ENCODE measurements at regions not wholly inside any gene's neighbourhood (a gene's known extent, or its start where the extent isn't known, plus 50 kb on each side); places are given as distances from the start of the nearest gene placed in this dataset.

DNA sequence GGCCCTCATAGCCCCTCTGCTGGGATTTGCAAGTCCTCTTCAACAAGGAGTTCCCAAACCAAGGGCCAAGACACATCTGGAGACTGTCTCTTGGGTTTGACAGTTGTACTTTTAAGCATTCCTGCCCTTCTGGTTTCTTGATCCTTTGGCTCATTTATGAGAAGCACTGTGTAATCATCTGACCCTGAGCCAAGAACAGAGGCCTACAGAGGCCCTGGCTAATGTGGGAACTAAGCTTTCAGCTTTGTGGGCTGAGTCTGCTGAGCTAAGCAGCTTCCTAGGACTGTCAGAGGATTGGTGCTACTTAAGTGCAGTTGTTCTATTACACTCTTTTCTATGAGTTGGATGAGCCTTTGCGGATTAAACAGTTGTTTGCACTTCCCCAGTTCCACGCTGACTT is 178.3 kb downstream of the KBTBD8 start:
- no peaks in the 10 kb centered on the region for H3K9me3 Mint-ChIP-seq
- H3K36me3 Mint-ChIP-seq (ENCODE audit: insufficient read depth), result no peaks in the 10 kb centered on the region
- no peaks in the 10 kb centered on the region for H3K4me1 Mint-ChIP-seq (ENCODE audit: low read depth in 2 of 2)
- H3K27ac Mint-ChIP-seq, result no peak overlapping the region
- DNase-seq (no peak), ATAC-seq (replicated peaks) (no peak)
- no peak overlapping the region for H3K4me3 Mint-ChIP-seq
- H3K27me3 Mint-ChIP-seq, result peaks cover 0 to 6% of the 10 kb centered on the region in 2 donors

- Mint-ChIP-seq H3K4me3 (no peak overlapping the region), H3K27me3 (no peaks in the 10 kb centered on the region), H3K9me3 (no peaks in the 10 kb centered on the region), H3K36me3 (ENCODE audit: insufficient read depth) (no peaks in the 10 kb centered on the region), H3K4me1 (ENCODE audit: low read depth in 2 of 2) (no peaks in the 10 kb centered on the region), H3K27ac (no peak overlapping the region)
- ATAC-seq (replicated peaks) (no peak), DNase-seq (no peak)
These were observed 194.4 kb downstream of the KBTBD8 start for GRCh38 chr3:67192466-67192865.

GRCh38 chr3:67196677-67197076 is 198.6 kb downstream of the KBTBD8 start:
- Mint-ChIP-seq H3K27ac (no peak overlapping the region), H3K36me3 (ENCODE audit: insufficient read depth) (no peaks in the 10 kb centered on the region), H3K27me3 (no peaks in the 10 kb centered on the region), H3K9me3 (no peaks in the 10 kb centered on the region), H3K4me3 (no peak overlapping the region), H3K4me1 (ENCODE audit: low read depth in 2 of 2) (no peaks in the 10 kb centered on the region)
- ATAC-seq (replicated peaks) (no peak), DNase-seq (no peak)

- Mint-ChIP-seq H3K27me3 (peaks cover 0 to 7% of the 10 kb centered on the region in 2 donors), H3K36me3 (ENCODE audit: insufficient read depth) (no peaks in the 10 kb centered on the region), H3K27ac (no peak overlapping the region), H3K4me3 (no peak overlapping the region), H3K4me1 (ENCODE audit: low read depth in 2 of 2) (no peaks in the 10 kb centered on the region), H3K9me3 (no peaks in the 10 kb centered on the region)
- no peak for ATAC-seq (replicated peaks)
- DNase-seq, result no peak
These were observed 200.3 kb downstream of the KBTBD8 start for GRCh38 chr3:67198374-67198773.

- no peak overlapping the region for H3K27ac Mint-ChIP-seq
- DNase-seq (no peak), ATAC-seq (replicated peaks) (no peak)
- H3K4me1 Mint-ChIP-seq (ENCODE audit: low read depth in 2 of 2), result no peaks in the 10 kb centered on the region
- no peaks in the 10 kb centered on the region for H3K36me3 Mint-ChIP-seq (ENCODE audit: insufficient read depth)
- H3K4me3 Mint-ChIP-seq, result no peak overlapping the region
- no peaks in the 10 kb centered on the region for H3K9me3 Mint-ChIP-seq
- peaks cover 0 to 7% of the 10 kb centered on the region in 2 donors for H3K27me3 Mint-ChIP-seq
These were observed 202.5 kb downstream of the KBTBD8 start for GRCh38 chr3:67200618-67201017.

DNA sequence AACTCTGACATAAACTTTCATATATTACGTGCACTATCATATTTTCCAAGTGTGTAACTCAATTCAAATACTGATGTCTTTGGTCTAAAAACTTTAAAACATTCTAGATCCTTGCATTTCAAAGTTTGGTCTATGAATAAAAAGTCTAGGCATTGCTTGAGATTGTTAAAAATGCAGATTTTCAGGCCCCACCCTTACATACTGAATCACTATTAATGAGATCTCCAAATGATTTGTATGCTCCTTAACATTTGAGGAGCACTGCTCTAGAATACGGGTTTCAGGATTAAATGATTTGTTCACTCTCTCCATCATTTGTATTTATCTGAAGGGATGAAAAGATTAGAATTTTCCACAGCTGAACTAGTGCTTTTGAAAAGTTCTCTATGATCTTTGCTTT is 202.9 kb downstream of the KBTBD8 start:
- no peak overlapping the region for H3K27ac Mint-ChIP-seq
- no peak overlapping the region for H3K4me3 Mint-ChIP-seq
- DNase-seq (no peak), ATAC-seq (replicated peaks) (no peak)
- no peaks in the 10 kb centered on the region for H3K9me3 Mint-ChIP-seq
- H3K4me1 Mint-ChIP-seq (ENCODE audit: low read depth in 2 of 2), result no peaks in the 10 kb centered on the region
- H3K36me3 Mint-ChIP-seq (ENCODE audit: insufficient read depth), result no peaks in the 10 kb centered on the region
- peaks cover 0 to 7% of the 10 kb centered on the region in 2 donors for H3K27me3 Mint-ChIP-seq

DNA sequence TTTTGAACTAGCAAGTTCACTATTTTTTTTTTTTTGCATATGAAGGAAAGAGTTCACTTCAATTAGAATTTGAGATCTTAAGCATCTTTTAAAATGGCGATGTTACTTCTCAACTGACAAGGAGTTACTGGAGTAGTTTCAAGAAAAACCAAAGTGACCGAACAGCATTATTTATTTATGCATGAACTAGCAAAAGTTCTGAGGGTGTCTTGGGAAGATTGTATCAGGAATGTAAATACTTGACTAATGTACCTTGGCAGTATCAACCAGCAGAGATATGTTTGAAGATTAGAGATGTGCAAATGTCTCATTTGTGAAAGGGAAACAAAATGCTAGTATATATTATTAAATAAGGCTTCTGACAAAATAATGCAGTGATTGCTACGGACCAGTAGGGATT is 203.9 kb downstream of the KBTBD8 start:
- H3K9me3 Mint-ChIP-seq, result no peaks in the 10 kb centered on the region
- H3K36me3 Mint-ChIP-seq (ENCODE audit: insufficient read depth), result no peaks in the 10 kb centered on the region
- ATAC-seq (replicated peaks), result no peak
- peak overlapping the region in 1 of 2 donors; percentile 19 for H3K27ac Mint-ChIP-seq
- no peak for DNase-seq
- no peak overlapping the region for H3K4me3 Mint-ChIP-seq
- H3K4me1 Mint-ChIP-seq (ENCODE audit: low read depth in 2 of 2), result no peaks in the 10 kb centered on the region
- H3K27me3 Mint-ChIP-seq, result peaks cover 0 to 7% of the 10 kb centered on the region in 2 donors

DNA sequence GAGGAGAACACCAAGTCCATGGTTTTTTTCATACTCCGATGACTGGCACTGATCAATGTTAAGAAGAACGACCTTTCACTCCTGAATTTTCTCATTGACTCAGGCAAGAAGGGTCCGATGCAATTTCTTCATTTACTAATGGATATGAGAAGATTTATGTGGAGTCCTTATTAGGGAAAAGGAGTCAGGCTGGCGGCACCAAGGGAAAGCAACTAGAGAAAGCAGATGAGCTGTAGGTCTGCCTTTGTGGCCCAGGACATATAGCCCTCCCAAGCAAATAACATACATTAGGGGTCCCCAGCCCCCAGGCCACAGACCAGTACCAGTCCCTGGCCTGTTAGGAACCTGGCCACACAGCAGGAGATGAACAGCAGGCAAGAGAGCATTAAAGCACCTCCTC is 206.8 kb downstream of the KBTBD8 start:
- Mint-ChIP-seq H3K9me3 (no peaks in the 10 kb centered on the region), H3K4me1 (ENCODE audit: low read depth in 2 of 2) (no peaks in the 10 kb centered on the region), H3K27me3 (peaks cover 0 to 7% of the 10 kb centered on the region in 2 donors), H3K4me3 (no peak overlapping the region), H3K36me3 (ENCODE audit: insufficient read depth) (no peaks in the 10 kb centered on the region), H3K27ac (no peak overlapping the region)
- ATAC-seq (replicated peaks) (no peak), DNase-seq (no peak)

- H3K27me3 Mint-ChIP-seq, result peaks cover 2 to 3% of the 10 kb centered on the region in 2 donors
- H3K9me3 Mint-ChIP-seq, result no peaks in the 10 kb centered on the region
- no peak overlapping the region for H3K4me3 Mint-ChIP-seq
- H3K36me3 Mint-ChIP-seq (ENCODE audit: insufficient read depth), result no peaks in the 10 kb centered on the region
- ATAC-seq (replicated peaks) (no peak), DNase-seq (no peak)
- no peaks in the 10 kb centered on the region for H3K4me1 Mint-ChIP-seq (ENCODE audit: low read depth in 2 of 2)
- no peak overlapping the region for H3K27ac Mint-ChIP-seq
These were observed 217.6 kb downstream of the KBTBD8 start for GRCh38 chr3:67215690-67216089.

- Mint-ChIP-seq H3K4me3 (no peak overlapping the region), H3K27me3 (peaks cover 0 to 16% of the 10 kb centered on the region in 2 donors), H3K9me3 (peaks cover 0 to 11% of the 10 kb centered on the region in 2 donors), H3K27ac (no peak overlapping the region), H3K36me3 (ENCODE audit: insufficient read depth) (no peaks in the 10 kb centered on the region), H3K4me1 (ENCODE audit: low read depth in 2 of 2) (no peaks in the 10 kb centered on the region)
- no peak for DNase-seq
- ATAC-seq (replicated peaks), result no peak
These were observed 228.9 kb downstream of the KBTBD8 start for GRCh38 chr3:67227030-67227429.

GRCh38 chr3:67228136-67228535 is 230.0 kb downstream of the KBTBD8 start:
- peaks cover 0 to 13% of the 10 kb centered on the region in 2 donors for H3K9me3 Mint-ChIP-seq
- no peak overlapping the region for H3K4me3 Mint-ChIP-seq
- H3K27ac Mint-ChIP-seq, result no peak overlapping the region
- no peaks in the 10 kb centered on the region for H3K4me1 Mint-ChIP-seq (ENCODE audit: low read depth in 2 of 2)
- ATAC-seq (replicated peaks) (no peak), DNase-seq (no peak)
- H3K36me3 Mint-ChIP-seq (ENCODE audit: insufficient read depth), result no peaks in the 10 kb centered on the region
- peaks cover 0 to 20% of the 10 kb centered on the region in 2 donors for H3K27me3 Mint-ChIP-seq

DNA sequence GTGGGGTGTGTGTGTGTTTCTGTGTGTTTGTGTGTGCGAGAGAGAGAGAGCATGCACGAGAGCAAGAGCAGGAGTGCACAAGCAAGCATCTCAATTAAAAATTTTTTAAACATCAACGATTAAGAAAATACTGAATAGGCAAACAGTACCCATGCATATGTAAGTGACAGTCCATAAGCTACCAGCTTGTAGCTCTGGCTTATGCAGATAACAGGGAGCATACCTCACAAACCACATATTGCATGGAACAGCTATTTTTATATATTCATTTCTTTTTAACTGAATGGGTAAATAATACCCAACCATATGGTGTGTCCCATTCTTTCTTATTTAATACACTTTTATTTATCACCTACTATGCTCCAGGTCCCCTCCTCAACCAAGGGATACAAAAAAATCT is 234.5 kb downstream of the KBTBD8 start:
- no peak overlapping the region for H3K4me3 Mint-ChIP-seq
- no peak overlapping the region for H3K27ac Mint-ChIP-seq
- DNase-seq (no peak), ATAC-seq (replicated peaks) (no peak)
- peaks cover 10 to 20% of the 10 kb centered on the region in 2 donors for H3K27me3 Mint-ChIP-seq
- H3K9me3 Mint-ChIP-seq, result peaks cover 0 to 13% of the 10 kb centered on the region in 2 donors
- no peaks in the 10 kb centered on the region for H3K36me3 Mint-ChIP-seq (ENCODE audit: insufficient read depth)
- H3K4me1 Mint-ChIP-seq (ENCODE audit: low read depth in 2 of 2), result no peaks in the 10 kb centered on the region

DNA sequence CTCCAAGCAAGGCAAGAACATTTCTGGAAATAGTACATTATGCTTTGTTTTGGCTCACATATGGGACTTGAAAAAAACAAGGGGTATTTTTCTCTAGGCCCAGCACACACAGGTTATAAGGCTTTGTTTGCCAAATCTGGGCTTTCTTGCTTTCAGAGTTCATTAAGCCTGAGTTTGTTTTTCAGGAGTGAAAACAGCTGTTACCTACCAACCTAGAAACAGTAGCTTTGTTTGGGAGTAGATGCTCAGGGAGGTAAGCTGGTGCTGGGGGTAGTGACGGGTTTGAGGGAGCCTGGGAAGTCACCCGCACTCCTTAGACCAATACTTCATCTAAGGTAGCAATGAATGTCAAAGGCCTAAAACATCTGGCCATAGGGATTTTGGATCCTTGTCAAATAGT is 241.2 kb downstream of the KBTBD8 start:
- Mint-ChIP-seq H3K9me3 (no peaks in the 10 kb centered on the region), H3K27me3 (peaks cover 0 to 10% of the 10 kb centered on the region in 2 donors), H3K4me3 (no peak overlapping the region), H3K36me3 (ENCODE audit: insufficient read depth) (no peaks in the 10 kb centered on the region), H3K4me1 (ENCODE audit: low read depth in 2 of 2) (no peaks in the 10 kb centered on the region), H3K27ac (no peak overlapping the region)
- no peak for DNase-seq
- ATAC-seq (replicated peaks), result no peak

DNA sequence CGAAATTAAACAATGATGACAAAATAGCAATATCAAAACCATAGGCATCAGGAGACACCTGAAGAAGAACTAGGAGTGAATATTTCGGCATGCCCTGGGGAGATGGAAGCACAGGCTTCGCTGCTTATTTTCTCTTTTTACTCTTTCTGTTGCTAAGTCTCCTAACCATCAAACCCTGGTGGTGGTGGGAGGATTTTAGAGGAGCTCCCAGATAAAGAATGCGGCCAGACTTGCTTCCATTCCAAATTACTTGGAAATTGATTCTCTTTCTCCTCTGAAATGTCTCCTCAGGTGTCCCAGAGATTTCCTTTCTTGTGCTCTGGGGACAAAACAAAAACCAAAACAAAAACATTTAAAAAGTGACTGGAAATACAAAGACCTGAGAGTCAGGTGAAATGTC is 243.0 kb downstream of the KBTBD8 start:
- no peak for ATAC-seq (replicated peaks)
- no peaks in the 10 kb centered on the region for H3K36me3 Mint-ChIP-seq (ENCODE audit: insufficient read depth)
- peaks cover 0 to 10% of the 10 kb centered on the region in 2 donors for H3K27me3 Mint-ChIP-seq
- no peaks in the 10 kb centered on the region for H3K9me3 Mint-ChIP-seq
- no peaks in the 10 kb centered on the region for H3K4me1 Mint-ChIP-seq (ENCODE audit: low read depth in 2 of 2)
- no peak overlapping the region for H3K4me3 Mint-ChIP-seq
- DNase-seq, result no peak
- H3K27ac Mint-ChIP-seq, result no peak overlapping the region

DNA sequence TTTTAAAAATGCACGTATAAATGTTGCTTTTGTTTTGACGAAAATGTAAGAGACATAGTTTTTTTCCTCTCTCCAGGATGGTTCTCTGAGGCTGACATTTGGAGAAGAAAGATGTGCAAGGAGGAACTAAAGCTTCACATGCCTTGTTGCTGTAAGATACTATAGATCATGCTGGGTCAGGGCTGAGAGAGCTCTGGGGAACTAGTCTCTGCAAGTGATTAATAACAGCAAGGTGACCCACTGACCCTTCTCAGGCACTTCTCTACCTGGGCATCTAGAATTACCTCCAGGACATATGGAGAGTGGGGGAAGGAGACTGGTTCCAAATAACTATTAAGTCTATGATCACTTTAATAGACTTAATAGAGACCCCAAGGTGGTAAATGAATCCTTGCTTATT is 246.0 kb downstream of the KBTBD8 start:
- H3K4me3 Mint-ChIP-seq, result no peak overlapping the region
- DNase-seq (no peak), ATAC-seq (replicated peaks) (no peak)
- H3K27me3 Mint-ChIP-seq, result no peaks in the 10 kb centered on the region
- no peak overlapping the region for H3K27ac Mint-ChIP-seq
- H3K4me1 Mint-ChIP-seq (ENCODE audit: low read depth in 2 of 2), result no peaks in the 10 kb centered on the region
- no peaks in the 10 kb centered on the region for H3K36me3 Mint-ChIP-seq (ENCODE audit: insufficient read depth)
- H3K9me3 Mint-ChIP-seq, result no peaks in the 10 kb centered on the region

Measured in effector memory CD8-positive, alpha-beta T cell (primary cell).